SH-SY5Y (cell line): ENCODE measurements at regions not wholly inside any gene's neighbourhood (a gene's known extent, or its start where the extent isn't known, plus 50 kb on each side); places are given as distances from the start of the nearest gene placed in this dataset.

Experiments
- GATA2 ChIP-seq: IDR thresholded peaks from 2 replicates; pipeline ENCODE4 v1.6.1; 2011; ENCODE audit warnings: mild to moderate bottlenecking, low read depth, low read length
- GATA3 ChIP-seq: IDR thresholded peaks from 2 replicates; pipeline ENCODE4 v1.6.1; 2011; ENCODE audit warnings: low read depth, mild to moderate bottlenecking, low read length, moderate library complexity

DNA sequence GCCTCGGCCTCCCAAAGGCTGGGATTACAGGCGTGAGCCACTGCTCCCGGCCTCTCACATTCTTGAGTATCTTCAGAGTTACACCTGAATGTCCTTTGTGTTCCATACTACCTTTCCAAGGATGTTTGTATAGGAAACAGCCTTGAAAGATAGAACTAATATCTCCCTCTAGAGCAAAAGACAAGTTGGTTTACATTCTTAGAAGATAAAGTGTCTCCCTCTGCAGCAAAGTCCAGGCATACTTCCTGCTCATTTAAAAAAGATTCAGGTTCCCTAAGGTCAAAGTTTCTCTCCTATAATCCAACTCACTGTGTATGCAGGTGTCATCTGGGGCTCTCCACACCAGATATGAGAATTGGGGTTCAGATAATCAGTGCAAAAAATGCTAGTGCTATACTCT, 224.4 kb downstream of the TPBG start:
- TF ChIP-seq GATA2 = no peak
- no peak for TF ChIP-seq GATA3
